GM12875 (cell line): ENCODE measurements at regions not wholly inside any gene's neighbourhood (a gene's known extent, or its start where the extent isn't known, plus 50 kb on each side); places are given as distances from the start of the nearest gene placed in this dataset.
A peak's percentile ranks its signal among the peaks of the same experiment; 100 is the strongest.

Experiments used
- H3K4me3 ChIP-seq: one replicate; pipeline ENCODE4 v1.5.1; 2011; ENCODE audit warnings: low read depth, low read length, control low read depth
- CTCF ChIP-seq: IDR thresholded peaks from 2 replicates; pipeline ENCODE4 v1.5.1; 2011; ENCODE audit warnings: low read depth, mild to moderate bottlenecking, control low read depth, inconsistent platforms, low read length, moderate library complexity, borderline replicate concordance; ENCODE audit not compliant: insufficient read depth

- no peak overlapping the region for H3K4me3 ChIP-seq
- TF ChIP-seq CTCF, result no peak
Measured at GRCh38 chr15:31489281-31489680, 162.6 kb downstream of the KLF13 start.

GRCh38 chr15:31489801-31490646, 163.4 kb downstream of the KLF13 start:
- peak; percentile 79 for TF ChIP-seq CTCF
- H3K4me3 ChIP-seq, result no peak overlapping the region

GRCh38 chr15:31494786-31495185, 168.2 kb downstream of the KLF13 start:
- H3K4me3 ChIP-seq, result no peak overlapping the region
- no peak for TF ChIP-seq CTCF

GRCh38 chr15:31495281-31495680, 168.6 kb downstream of the KLF13 start:
- no peak overlapping the region for H3K4me3 ChIP-seq
- TF ChIP-seq CTCF, result no peak

- no peak for TF ChIP-seq CTCF
- no peak overlapping the region for H3K4me3 ChIP-seq
Measured at GRCh38 chr15:31497838-31498237, 171.2 kb downstream of the KLF13 start.

GRCh38 chr15:31498329-31498728, 171.7 kb downstream of the KLF13 start:
- no peak overlapping the region for H3K4me3 ChIP-seq
- no peak for TF ChIP-seq CTCF

- TF ChIP-seq CTCF, result no peak
- H3K4me3 ChIP-seq, result no peak overlapping the region
Measured at GRCh38 chr15:31498756-31499155, 172.1 kb downstream of the KLF13 start.
